ENCODE measurements at regions not wholly inside any gene's neighbourhood (a gene's known extent, or its start where the extent isn't known, plus 50 kb on each side); places are given as distances from the start of the nearest gene placed in this dataset.

GRCh38 chr3:163563485-163563884 is 1514.8 kb downstream of the SI start:
- TF ChIP-seq CTCF (IDR thresholded peaks at IDR 0.05): no peak
- TF ChIP-seq POLR2A (IDR thresholded peaks at IDR 0.05): no peak
